Epidermal melanocyte (primary cell): ENCODE measurements at regions not wholly inside any gene's neighbourhood (a gene's known extent, or its start where the extent isn't known, plus 50 kb on each side); places are given as distances from the start of the nearest gene placed in this dataset.

Experiments used
- DNase-seq: peaks from one replicate; pipeline ENCODE4 v3.0.0; 2011; ENCODE audit warnings: low spot score; ENCODE audit not compliant: insufficient read length

GRCh38 chr14:32022525-32022924, 54.6 kb upstream of the ARHGAP5 start:
- DNase-seq, result no peak

- no peak for DNase-seq
These were observed 54.1 kb upstream of the ARHGAP5 start for GRCh38 chr14:32022938-32023466.

GRCh38 chr14:32023540-32023939, 53.6 kb upstream of the ARHGAP5 start:
- DNase-seq, result no peak

- DNase-seq, result no peak
These were observed 49.7 kb upstream of the ARHGAP5 start for GRCh38 chr14:32027255-32027939.
